ENCODE measurements at regions not wholly inside any gene's neighbourhood (a gene's known extent, or its start where the extent isn't known, plus 50 kb on each side); places are given as distances from the start of the nearest gene placed in this dataset.

- no CpG with 5 or more reads among the region's 1 CpG for WGBS, 2 experiments (ENCODE audit: extremely low coverage in 2 of 2, insufficient read length in 1 of 2)
These were observed 411.3 kb downstream of the CCSER2 start for GRCh38 chr10:84739641-84740040.

More at GRCh38 chr10:84739641-84740040, 411.3 kb downstream of the CCSER2 start:
- H3K27me3 ChIP-seq (ENCODE audit: control insufficient read depth, insufficient read depth, low read length): no peaks in the 10 kb centered on the region
- POLR2A ChIA-PET (ENCODE audit: unreplicated experiment): no interaction called here
- H4K5ac ChIP-seq (ENCODE audit: low read depth, low read length): no peak overlapping the region
- H3K4me2 ChIP-seq (ENCODE audit: low read depth, low read length): no peak overlapping the region
- in situ Hi-C loops (cut with MboI; ENCODE audit: low sequenced_read_pairs): no loop called here
- H4K20me1 ChIP-seq (ENCODE audit: insufficient read depth, low read length): no peaks in the 10 kb centered on the region
- H3K36me3 ChIP-seq (ENCODE audit: control insufficient read depth, insufficient read depth, low read length): no peaks in the 10 kb centered on the region
- no peaks in the 10 kb centered on the region for H3K4me1 ChIP-seq (ENCODE audit: control insufficient read depth, insufficient read depth, low read length)
- no peak overlapping the region for H3K4me3 ChIP-seq (ENCODE audit: insufficient read depth, low read depth, low read length)
- no peaks in the 10 kb centered on the region for H3K79me1 ChIP-seq (ENCODE audit: low read depth in 1 of 2, low read length in 2 of 2)
- dilution Hi-C loops (cut with HindIII; ENCODE audit: low sequenced_read_pairs, unreplicated experiment): no loop called here
- no peaks in the 10 kb centered on the region for H3K9me3 ChIP-seq (ENCODE audit: control insufficient read depth, insufficient read depth, low read length)
- no peak overlapping the region for H3K56ac ChIP-seq (ENCODE audit: extremely low read depth, insufficient read depth, low read length)
- H2AK9ac ChIP-seq (replicated peaks; ENCODE audit: low read depth, low read length, poor library complexity): no peak overlapping the region
- DNase-seq: no peak
- H4K8ac ChIP-seq (ENCODE audit: low read depth in 2 of 2, low read length in 2 of 2): no peak overlapping the region
- ATAC-seq (ENCODE audit: low read depth): no peak
- H4K91ac ChIP-seq (ENCODE audit: insufficient read depth, low read depth, low read length): no peak overlapping the region
- CTCF ChIA-PET: no interaction called here
- H3K23ac ChIP-seq (ENCODE audit: low read depth, low read length): no peak overlapping the region
- H3K9me1 ChIP-seq (ENCODE audit: insufficient read depth, low read length): no peaks in the 10 kb centered on the region
- H2AK5ac ChIP-seq (ENCODE audit: low read depth, low read length): no peak overlapping the region
- H3K9ac ChIP-seq (ENCODE audit: low read depth, low read length): no peak overlapping the region
- BruUV-seq (replicated peaks): no TSS peak
- no peak overlapping the region for H2BK15ac ChIP-seq (ENCODE audit: low read depth, low read length)
- no peak overlapping the region for H2AFZ ChIP-seq (replicated peaks; ENCODE audit: low read length, poor library complexity)
- H2BK20ac ChIP-seq (ENCODE audit: low read depth, low read length): no peak overlapping the region
- H2BK120ac ChIP-seq (ENCODE audit: low read depth, low read length): no peak overlapping the region
- H3K27ac ChIP-seq (ENCODE audit: insufficient read depth, low read length): no peak overlapping the region
- H3K14ac ChIP-seq (replicated peaks; ENCODE audit: low read depth, low read length): no peak overlapping the region
- H3K4ac ChIP-seq (ENCODE audit: low read depth, low read length): no peak overlapping the region
- intact Hi-C loops (cut with micrococcal nuclease): no loop called here
- no peak for TF ChIP-seq ELK1 (IDR thresholded peaks at IDR 0.05; ENCODE audit: borderline replicate concordance, low read depth, low read length)
- no peak for TF ChIP-seq FOS (IDR thresholded peaks at IDR 0.05; ENCODE audit: low read depth, low read length)
- TF ChIP-seq NFE2L2 (IDR thresholded peaks at IDR 0.05; ENCODE audit: low read depth, low read length): no peak
- no peak for TF ChIP-seq MXI1 (IDR thresholded peaks at IDR 0.05; ENCODE audit: borderline replicate concordance, low read depth, low read length)
- TF ChIP-seq MAZ (IDR thresholded peaks at IDR 0.05; ENCODE audit: borderline replicate concordance, low read depth, low read length): no peak
- TF ChIP-seq SMC3 (IDR thresholded peaks at IDR 0.05; ENCODE audit: low read depth, low read length): no peak
- no peak for TF ChIP-seq RAD21 (IDR thresholded peaks at IDR 0.05; ENCODE audit: low read length)
- TF ChIP-seq, protein P1, sequence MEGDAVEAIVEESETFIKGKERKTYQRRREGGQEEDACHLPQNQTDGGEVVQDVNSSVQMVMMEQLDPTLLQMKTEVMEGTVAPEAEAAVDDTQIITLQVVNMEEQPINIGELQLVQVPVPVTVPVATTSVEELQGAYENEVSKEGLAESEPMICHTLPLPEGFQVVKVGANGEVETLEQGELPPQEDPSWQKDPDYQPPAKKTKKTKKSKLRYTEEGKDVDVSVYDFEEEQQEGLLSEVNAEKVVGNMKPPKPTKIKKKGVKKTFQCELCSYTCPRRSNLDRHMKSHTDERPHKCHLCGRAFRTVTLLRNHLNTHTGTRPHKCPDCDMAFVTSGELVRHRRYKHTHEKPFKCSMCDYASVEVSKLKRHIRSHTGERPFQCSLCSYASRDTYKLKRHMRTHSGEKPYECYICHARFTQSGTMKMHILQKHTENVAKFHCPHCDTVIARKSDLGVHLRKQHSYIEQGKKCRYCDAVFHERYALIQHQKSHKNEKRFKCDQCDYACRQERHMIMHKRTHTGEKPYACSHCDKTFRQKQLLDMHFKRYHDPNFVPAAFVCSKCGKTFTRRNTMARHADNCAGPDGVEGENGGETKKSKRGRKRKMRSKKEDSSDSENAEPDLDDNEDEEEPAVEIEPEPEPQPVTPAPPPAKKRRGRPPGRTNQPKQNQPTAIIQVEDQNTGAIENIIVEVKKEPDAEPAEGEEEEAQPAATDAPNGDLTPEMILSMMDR (conservative IDR thresholded peaks at IDR 0.05; ENCODE audit: low read depth, low read length): no peak
- TF ChIP-seq CEBPB (IDR thresholded peaks at IDR 0.05; ENCODE audit: low read depth, low read length): no peak
- TF ChIP-seq, protein P2, sequence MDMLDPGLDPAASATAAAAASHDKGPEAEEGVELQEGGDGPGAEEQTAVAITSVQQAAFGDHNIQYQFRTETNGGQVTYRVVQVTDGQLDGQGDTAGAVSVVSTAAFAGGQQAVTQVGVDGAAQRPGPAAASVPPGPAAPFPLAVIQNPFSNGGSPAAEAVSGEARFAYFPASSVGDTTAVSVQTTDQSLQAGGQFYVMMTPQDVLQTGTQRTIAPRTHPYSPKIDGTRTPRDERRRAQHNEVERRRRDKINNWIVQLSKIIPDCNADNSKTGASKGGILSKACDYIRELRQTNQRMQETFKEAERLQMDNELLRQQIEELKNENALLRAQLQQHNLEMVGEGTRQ (IDR thresholded peaks at IDR 0.05; ENCODE audit: low read depth, low read length): no peak
- no peak for TF ChIP-seq MAFK (IDR thresholded peaks at IDR 0.05; ENCODE audit: low read depth, low read length)
- no peak for TF ChIP-seq BHLHE40 (IDR thresholded peaks at IDR 0.05; ENCODE audit: low read depth, low read length)
- TF ChIP-seq RFX5 (IDR thresholded peaks at IDR 0.05; ENCODE audit: low read depth, low read length): no peak
- TF ChIP-seq CHD1 (IDR thresholded peaks at IDR 0.05; ENCODE audit: low read depth, low read length): no peak
- H3K18ac ChIP-seq (ENCODE audit: low read depth, low read length): no peak overlapping the region
- no peak overlapping the region for H2BK5ac ChIP-seq (ENCODE audit: low read depth, low read length, poor library complexity, severe bottlenecking)
